Jurkat, Clone E6-1 (cell line): ENCODE measurements at regions not wholly inside any gene's neighbourhood (a gene's known extent, or its start where the extent isn't known, plus 50 kb on each side); places are given as distances from the start of the nearest gene placed in this dataset.
"Not testable (repeated sequence)": the region's sequence is repeated elsewhere in the genome, so short reads cannot be mapped to it uniquely, and the experiment has no call there.

Experiments
- DNase-seq: peaks from one replicate; pipeline ENCODE4 v3.0.0-alpha.2; 2011; ENCODE audit warnings: low read depth, low spot score
- H3K4me3 ChIP-seq: 2 replicates; pipeline ENCODE4 v1.5.1; 2011; ENCODE audit warnings: mild to moderate bottlenecking, low read length, control low read depth, moderate library complexity

GRCh38 chr12:34605955-34606748, 583.9 kb downstream of the ALG10 start:
- no peak for DNase-seq
- no peak overlapping the region for H3K4me3 ChIP-seq

GRCh38 chr12:34606749-34607519, 584.6 kb downstream of the ALG10 start:
- H3K4me3 ChIP-seq: no peak overlapping the region
- no peak for DNase-seq

- no peak overlapping the region for H3K4me3 ChIP-seq
- DNase-seq: no peak
These were observed 585.4 kb downstream of the ALG10 start for GRCh38 chr12:34607520-34608195.

- DNase-seq, H3K4me3 ChIP-seq: not testable (repeated sequence)
These were observed 591.7 kb downstream of the ALG10 start for GRCh38 chr12:34613988-34614387.

- H3K4me3 ChIP-seq: no peak overlapping the region
- DNase-seq: peak; percentile 41
These were observed 602.8 kb downstream of the ALG10 start for GRCh38 chr12:34625116-34625515.

DNA sequence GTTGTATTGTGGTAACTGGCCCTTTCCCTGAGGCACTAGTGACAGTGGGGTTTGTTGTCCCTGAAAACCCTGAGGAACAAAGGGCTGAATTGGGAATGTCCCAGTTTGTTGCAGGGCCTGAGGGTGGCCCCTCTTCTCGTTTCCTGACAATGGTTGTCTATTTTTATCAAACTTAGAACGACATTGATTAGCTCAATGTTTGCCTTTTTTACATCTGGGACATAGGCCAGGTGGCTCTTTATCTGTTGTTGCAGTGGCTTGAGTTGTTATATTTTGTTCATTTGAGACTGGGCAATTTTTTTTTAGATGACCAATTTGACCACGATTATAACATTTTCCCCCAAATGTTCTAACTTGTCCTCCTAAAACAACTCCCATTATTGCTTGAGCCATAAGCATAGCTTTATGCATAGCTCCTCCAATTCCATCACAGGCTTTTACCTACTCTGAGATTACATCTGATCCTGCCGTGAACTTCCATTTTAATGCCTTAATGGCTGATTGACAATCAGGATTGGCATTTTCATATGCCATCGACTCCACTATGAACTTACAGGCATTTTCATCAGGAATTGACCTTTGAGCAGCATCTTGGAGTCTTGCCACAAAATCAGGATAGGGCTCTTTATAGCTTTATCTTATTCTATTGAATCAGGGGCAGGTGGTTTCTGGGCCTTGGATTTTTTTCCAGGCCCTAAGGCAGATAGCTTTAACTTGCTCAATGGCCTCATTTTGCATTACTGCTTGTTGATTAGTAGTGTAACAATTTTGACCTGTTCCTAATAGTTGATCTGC, 604.3 kb downstream of the ALG10 start:
- no peak overlapping the region for H3K4me3 ChIP-seq
- DNase-seq: no peak
